AML-193 (cell line): ENCODE measurements at regions not wholly inside any gene's neighbourhood (a gene's known extent, or its start where the extent isn't known, plus 50 kb on each side); places are given as distances from the start of the nearest gene placed in this dataset.

ENCODE experiments used
- DNase-seq, 2 experiments: peaks; one replicate each; lab custom pipeline; 2025; lab: John Stamatoyannopoulos, UW

DNA sequence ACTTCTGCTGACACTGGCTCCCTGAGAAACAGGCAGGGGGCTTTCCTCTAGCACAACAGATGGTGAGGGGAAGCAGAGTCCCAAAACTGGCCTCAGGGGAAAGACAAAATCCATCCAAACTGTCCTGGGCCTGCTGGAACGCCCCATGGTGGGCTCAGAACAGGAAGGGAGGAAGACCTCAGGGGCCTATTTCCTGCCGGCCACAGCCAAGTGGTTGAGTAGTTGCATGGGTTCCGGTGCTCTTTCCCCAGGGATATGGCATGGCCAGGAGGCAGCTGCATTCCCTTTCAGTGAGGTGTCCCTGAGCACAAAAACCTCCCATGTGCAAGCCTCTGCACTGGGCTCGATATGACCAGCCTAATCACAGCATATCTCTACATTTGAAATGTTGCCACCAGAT lies 303.0 kb upstream of the IRX5 start:
- DNase-seq, result no peak

DNA sequence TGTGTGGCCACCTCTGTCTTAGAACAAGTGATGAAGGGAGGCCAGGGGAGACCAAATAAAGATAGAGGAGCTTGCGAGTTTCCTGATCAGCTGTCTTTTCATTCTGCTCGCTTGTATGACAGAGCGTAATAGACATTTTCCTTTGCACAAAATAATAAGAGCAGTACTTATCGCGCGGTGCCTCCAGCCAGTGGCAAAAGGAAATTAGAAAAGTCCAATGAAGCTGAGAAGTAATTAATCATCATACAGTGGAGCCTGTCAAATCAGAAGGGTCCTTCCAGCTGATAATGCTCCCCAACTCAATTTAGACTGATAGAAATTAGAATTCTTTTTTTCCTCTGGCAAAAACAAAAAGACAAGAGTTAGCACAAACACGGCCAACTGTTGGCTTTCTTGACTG lies 307.0 kb upstream of the IRX5 start:
- no peak for DNase-seq

- no peak for DNase-seq
These were observed 310.5 kb upstream of the IRX5 start for GRCh38 chr16:54620197-54620596.

DNA sequence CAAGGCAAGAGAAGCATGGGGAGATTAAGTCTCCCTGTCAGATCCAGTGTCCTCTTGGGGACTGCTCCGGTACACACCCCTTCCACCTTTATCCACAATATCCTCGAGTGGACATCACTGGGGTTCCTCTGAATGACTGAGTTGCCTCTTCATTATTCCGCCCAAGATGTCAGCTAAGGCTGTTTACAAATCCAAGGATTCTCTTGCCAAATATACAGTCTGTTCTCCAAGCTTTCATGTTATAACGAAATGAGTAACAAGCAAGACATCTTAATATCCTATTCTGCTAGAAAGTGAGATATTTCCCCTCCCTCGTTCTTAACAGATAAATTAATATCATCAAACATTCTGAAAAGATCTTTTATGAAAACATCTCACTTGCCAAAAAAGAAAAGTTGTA lies 314.1 kb upstream of the IRX5 start:
- no peak for DNase-seq

- DNase-seq, result no peak
These were observed 319.0 kb upstream of the IRX3 start for GRCh38 chr16:54605536-54606066.

- no peak for DNase-seq
These were observed 316.1 kb upstream of the IRX3 start for GRCh38 chr16:54602666-54603065.

DNA sequence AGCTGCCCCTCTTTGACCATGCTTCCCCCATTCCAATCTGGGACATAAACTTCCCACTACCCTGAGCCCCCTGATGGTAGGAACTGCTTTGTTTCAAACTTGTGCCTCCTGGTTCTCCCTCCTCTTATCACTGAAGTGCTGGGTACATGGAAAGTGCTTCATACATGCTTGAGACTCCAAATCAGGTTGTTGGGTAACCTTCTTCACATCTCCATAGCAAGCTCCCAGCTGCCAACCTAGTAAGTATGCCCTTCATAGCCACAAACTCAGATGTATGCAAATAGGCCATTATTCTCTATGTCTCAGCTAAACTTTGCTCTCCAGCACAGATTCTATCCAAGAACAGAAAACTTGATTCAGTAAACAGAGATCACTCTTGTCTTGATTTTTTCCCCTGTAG lies 310.6 kb upstream of the IRX3 start:
- no peak for DNase-seq

- DNase-seq, result no peak
These were observed 309.0 kb upstream of the IRX3 start for GRCh38 chr16:54595621-54596020.

- DNase-seq, result no peak
These were observed 308.2 kb upstream of the IRX3 start for GRCh38 chr16:54594601-54595391.

GRCh38 chr16:54591816-54592246 lies 305.2 kb upstream of the IRX3 start:
- DNase-seq, result no peak

DNA sequence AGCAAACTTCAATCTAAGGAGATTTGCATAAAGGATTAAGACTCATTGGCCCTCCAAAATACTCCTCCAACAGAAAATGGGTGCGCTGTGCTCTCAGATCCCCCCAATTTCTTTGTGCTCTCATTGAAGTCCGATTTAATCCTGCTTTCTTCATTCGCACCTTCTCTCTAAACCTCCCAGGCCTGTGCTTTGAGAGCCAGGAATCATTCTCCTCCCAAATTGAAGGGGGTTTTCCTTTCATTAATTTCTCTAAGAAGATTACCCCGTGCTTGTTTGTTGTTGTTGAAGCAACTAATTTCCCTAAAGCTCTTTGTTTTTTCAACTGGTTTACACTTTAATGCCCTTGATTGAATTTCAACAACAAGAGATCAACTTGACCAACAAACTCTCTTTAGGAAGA lies 304.2 kb upstream of the IRX3 start:
- DNase-seq, result no peak

- no peak for DNase-seq
These were observed 302.7 kb upstream of the IRX3 start for GRCh38 chr16:54589326-54589725.

GRCh38 chr16:54588026-54588425 lies 301.4 kb upstream of the IRX3 start:
- DNase-seq, result no peak

GRCh38 chr16:54587176-54587515 lies 300.6 kb upstream of the IRX3 start:
- no peak for DNase-seq

DNA sequence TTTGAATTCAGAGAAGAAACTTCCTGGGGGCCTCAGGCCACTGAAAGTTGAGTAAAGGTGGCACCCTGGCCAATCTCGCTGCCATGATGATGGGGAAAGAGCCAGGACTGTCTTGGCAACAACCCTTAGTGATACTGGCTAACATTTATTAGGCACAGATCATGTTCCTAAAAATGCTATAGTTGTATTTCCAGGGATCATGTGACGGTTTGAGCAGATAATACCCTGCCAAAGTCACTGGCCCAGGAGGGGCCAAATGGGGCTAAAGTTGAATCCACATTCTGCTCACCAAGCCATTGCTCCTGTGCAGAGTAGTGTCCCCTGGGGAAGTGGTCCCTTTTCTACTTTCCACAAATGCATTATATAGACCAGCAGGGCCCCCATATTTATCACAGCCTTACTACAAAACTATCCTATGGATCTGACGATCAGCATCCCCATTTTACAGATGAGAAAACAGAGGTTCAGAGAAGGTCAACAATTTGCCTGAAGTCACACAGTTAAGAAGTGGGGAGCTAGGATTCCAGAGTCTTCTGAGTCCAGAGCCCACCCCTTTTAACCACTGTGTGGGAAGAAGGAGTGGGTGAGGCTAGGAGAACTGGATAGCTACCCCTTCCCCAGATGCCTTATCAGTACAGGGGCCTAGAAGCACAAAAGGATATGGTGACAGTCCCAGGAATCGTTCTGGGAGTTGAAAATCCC lies 300.0 kb upstream of the IRX3 start:
- DNase-seq, result no peak

DNA sequence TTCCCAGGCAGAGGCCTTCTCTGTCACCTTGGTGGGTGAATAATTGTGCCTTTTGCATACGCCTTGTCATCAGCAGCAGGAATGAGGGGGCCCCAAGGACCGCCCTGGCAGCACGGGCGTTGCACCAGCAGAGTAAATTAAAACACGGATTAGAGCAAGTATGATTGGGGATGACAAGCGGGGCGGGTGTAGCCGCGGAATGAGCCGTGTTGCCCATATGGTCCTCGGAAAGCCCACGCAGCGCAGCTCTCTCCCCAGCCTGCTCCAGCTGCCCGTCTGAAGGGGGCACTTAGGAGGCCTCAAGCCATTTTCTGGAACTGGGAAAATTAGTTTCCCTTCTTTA lies 299.4 kb upstream of the IRX3 start:
- DNase-seq, result no peak

- no peak for DNase-seq
These were observed 298.8 kb upstream of the IRX3 start for GRCh38 chr16:54585094-54585997.

GRCh38 chr16:54584121-54584520 lies 297.5 kb upstream of the IRX3 start:
- DNase-seq, result no peak

DNA sequence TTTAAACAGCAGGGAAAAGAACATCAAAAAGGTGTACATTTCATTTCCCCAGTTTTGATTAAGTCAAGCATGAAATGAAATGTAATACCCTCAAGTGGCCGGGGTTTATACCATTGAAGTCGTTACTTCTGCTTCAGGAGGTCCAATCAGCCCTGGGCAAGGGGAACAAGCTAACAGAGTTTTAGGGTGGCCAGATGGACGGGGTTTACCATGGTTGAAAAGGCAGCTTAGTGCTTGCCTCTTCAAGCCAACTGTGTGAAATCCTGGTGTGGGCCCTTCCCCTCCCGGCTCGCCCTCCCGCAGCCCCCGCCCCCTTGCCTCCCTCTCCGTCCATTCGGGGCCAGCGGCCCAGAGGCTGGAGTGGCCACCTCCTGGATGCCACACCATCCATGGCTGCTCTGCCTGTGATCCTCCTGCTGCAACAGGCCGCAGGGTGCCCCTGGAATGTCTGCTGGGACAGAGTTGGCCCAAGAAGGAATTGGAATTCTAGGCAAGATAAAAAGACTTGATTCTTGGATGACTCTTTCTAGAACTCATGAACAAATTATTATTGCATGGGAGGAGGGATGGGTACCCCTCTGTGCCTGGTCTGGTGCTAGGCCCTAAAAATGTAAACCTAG lies 296.2 kb upstream of the IRX3 start:
- no peak for DNase-seq

DNA sequence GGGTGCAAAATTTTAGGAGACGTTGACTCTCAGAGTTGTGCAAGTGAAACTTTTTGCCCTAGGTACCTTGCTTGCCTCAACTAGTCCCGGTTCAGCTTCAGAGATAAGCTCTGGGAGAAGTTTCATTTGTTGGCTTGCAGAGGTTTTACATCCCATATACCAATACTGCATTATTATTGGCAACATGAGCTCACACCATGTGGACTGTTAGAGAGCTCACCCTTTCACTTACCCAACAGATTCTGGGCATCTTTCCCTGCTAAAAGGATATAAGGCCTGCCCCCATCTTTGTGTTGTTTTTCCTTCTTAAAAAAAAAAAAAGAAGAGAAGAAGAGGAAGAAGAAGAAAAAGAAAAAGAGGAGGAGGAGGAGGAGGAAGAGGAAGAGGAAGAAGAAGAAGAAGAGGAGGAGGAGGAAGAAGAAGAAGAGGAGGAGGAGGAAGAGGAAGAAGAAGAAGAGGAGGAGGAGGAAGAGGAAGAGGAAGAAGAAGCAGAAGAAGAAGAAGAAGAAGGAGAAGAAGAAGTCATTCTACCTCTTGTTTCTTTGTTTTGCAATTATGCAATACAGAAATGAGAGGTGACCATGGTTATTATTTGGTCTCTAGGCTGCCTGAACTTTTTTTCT lies 292.6 kb upstream of the IRX3 start:
- DNase-seq, result no peak

DNA sequence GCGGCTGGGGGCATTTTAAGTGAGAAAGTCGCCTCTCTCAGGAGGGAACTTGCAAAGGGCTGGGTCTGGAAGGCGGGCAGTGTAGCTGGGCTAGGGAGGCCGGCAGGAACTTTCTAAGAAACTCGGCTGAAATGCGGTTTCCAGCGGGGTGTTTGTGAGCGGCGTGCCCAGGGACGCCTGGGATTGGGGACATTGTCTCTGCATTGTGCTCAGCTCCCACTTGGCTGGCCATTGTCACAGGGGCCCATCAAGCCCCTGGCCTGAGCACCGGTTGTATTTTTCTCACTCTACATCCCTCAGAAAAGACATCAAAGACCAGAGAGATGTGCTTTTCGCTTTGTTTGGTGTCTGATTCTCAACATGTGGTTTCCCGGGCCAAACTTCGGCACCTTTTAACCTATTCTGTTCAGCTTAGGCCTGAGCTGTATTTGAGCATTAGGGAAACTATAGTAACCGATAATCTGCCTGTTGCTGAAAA lies 291.1 kb upstream of the IRX3 start:
- DNase-seq, result no peak

DNA sequence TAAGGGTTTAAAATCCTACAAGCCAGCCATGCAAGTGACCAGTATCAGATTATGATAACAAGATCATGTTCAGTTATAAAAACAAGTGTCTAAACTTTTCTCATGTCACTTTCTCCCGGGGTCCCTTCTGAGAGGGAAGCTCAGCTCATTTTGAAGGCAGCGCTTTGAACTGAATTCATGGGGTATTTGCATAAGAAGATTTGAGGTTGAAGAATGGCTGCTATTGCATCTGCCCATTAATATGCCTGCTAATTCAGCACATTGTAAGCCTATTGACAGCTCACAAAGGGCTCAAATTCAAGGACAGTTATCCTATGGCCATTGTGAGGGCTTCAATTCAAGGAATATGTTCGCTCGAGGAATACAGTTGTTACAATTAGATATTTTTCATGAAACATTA lies 290.2 kb upstream of the IRX3 start:
- no peak for DNase-seq
